DOHH2 (cell line): ENCODE measurements at regions not wholly inside any gene's neighbourhood (a gene's known extent, or its start where the extent isn't known, plus 50 kb on each side); places are given as distances from the start of the nearest gene placed in this dataset.
"Not testable (repeated sequence)": the region's sequence is repeated elsewhere in the genome, so short reads cannot be mapped to it uniquely, and the experiment has no call there.

Experiments used
- H3F3A ChIP-seq: fragments of 200-600 bp; sonication (generic), shearing (Covaris generic); 2 replicates; pipeline ENCODE4 v1.6.0; 2016; ENCODE audit warnings: antibody characterized with exemption, mild to moderate bottlenecking; ENCODE audit not compliant: control insufficient read depth, insufficient read depth
- H3K27ac ChIP-seq: fragments of 200-600 bp; sonication (generic); 2 replicates; pipeline ENCODE4 v1.5.1; 2014; ENCODE audit warnings: low read depth, mild to moderate bottlenecking, low read length, moderate library complexity
- H3K27me3 ChIP-seq: fragments of 200-600 bp; sonication (generic); 2 replicates; pipeline ENCODE4 v1.6.1; 2014; ENCODE audit warnings: mild to moderate bottlenecking, low read length, mixed read lengths; ENCODE audit not compliant: control insufficient read depth
- H3K36me3 ChIP-seq: fragments of 200-600 bp; sonication (generic); 2 replicates; pipeline ENCODE4 v1.6.1; 2014; ENCODE audit warnings: mild to moderate bottlenecking, low read length, moderate library complexity, mixed read lengths; ENCODE audit not compliant: control insufficient read depth
- H3K4me1 ChIP-seq: fragments of 200-600 bp; sonication (generic); 2 replicates; pipeline ENCODE4 v1.6.1; 2014; ENCODE audit warnings: mild to moderate bottlenecking, low read length, mixed read lengths; ENCODE audit not compliant: control insufficient read depth
- H3K4me2 ChIP-seq: fragments of 200-600 bp; sonication (generic); 2 replicates; pipeline ENCODE4 v1.6.0; 2014; ENCODE audit warnings: mild to moderate bottlenecking, low read length, moderate library complexity
- H3K4me3 ChIP-seq: fragments of 200-600 bp; sonication (generic); 2 replicates; pipeline ENCODE4 v1.5.1; 2014; ENCODE audit warnings: mild to moderate bottlenecking, low read length, mixed read lengths
- H3K79me2 ChIP-seq: fragments of 200-600 bp; sonication (generic); 2 replicates; pipeline ENCODE4 v1.6.1; 2014; ENCODE audit warnings: mild to moderate bottlenecking, low read length, mixed read lengths; ENCODE audit not compliant: control insufficient read depth
- H3K9me2 ChIP-seq: fragments of 200-600 bp; sonication (generic); replicated peaks from 2 replicates; pipeline ENCODE4 v1.6.1; 2014; ENCODE audit warnings: mild to moderate bottlenecking, low read length, mixed read lengths; ENCODE audit not compliant: control insufficient read depth
- H3K9me3 ChIP-seq: fragments of 200-600 bp; sonication (generic); 2 replicates; pipeline ENCODE4 v1.6.1; 2014; ENCODE audit warnings: antibody characterized with exemption, low read length, mixed read lengths; ENCODE audit not compliant: control insufficient read depth, insufficient read depth
- H4K20me1 ChIP-seq: fragments of 200-600 bp; sonication (generic); 2 replicates; pipeline ENCODE4 v1.6.0; 2014; ENCODE audit warnings: low read depth, mild to moderate bottlenecking, antibody characterized with exemption, low read length, moderate library complexity; ENCODE audit not compliant: control insufficient read depth, insufficient read depth
- EZH2phosphoT487 ChIP-seq: fragments of 200-600 bp; sonication (generic); IDR thresholded peaks from 2 replicates; pipeline ENCODE4 v1.6.1; 2017; ENCODE audit warnings: borderline replicate concordance, mild to moderate bottlenecking, antibody characterized with exemption, low read length, moderate library complexity, mixed read lengths
- TF ChIP-seq, protein P1 (sequence below): fragments of 200-600 bp; sonication (generic); IDR thresholded peaks from one replicate; pipeline ENCODE4 v1.5.1; 2014; ENCODE audit warnings: antibody characterized with exemption, mild to moderate bottlenecking, low read depth, low read length; ENCODE audit not compliant: poor library complexity, severe bottlenecking

GRCh38 chr2:16722126-16722525, 56.5 kb upstream of the CYRIA start:
- Histone ChIP-seq H3K4me1 (peaks cover 15% of the 10 kb centered on the region; the same call in 1 of the 2 replicates), H3K9me3 (no peaks in the 10 kb centered on the region), H3K4me3 (no peak overlapping the region), H3K9me2 (no peaks in the 10 kb centered on the region), H3K27me3 (no peaks in the 10 kb centered on the region), H3K4me2 (no peak overlapping the region), H4K20me1 (no peaks in the 10 kb centered on the region), H3F3A (no peaks in the 10 kb centered on the region), H3K36me3 (no peaks in the 10 kb centered on the region), H3K27ac (no peak overlapping the region), H3K79me2 (no peaks in the 10 kb centered on the region)
- TF ChIP-seq, protein P1, sequence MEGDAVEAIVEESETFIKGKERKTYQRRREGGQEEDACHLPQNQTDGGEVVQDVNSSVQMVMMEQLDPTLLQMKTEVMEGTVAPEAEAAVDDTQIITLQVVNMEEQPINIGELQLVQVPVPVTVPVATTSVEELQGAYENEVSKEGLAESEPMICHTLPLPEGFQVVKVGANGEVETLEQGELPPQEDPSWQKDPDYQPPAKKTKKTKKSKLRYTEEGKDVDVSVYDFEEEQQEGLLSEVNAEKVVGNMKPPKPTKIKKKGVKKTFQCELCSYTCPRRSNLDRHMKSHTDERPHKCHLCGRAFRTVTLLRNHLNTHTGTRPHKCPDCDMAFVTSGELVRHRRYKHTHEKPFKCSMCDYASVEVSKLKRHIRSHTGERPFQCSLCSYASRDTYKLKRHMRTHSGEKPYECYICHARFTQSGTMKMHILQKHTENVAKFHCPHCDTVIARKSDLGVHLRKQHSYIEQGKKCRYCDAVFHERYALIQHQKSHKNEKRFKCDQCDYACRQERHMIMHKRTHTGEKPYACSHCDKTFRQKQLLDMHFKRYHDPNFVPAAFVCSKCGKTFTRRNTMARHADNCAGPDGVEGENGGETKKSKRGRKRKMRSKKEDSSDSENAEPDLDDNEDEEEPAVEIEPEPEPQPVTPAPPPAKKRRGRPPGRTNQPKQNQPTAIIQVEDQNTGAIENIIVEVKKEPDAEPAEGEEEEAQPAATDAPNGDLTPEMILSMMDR, result no peak
- no peak for TF ChIP-seq EZH2phosphoT487

GRCh38 chr2:16721529-16721928, 55.9 kb upstream of the CYRIA start:
- H3K4me2 ChIP-seq, H3K79me2 ChIP-seq, H3F3A ChIP-seq, H3K4me3 ChIP-seq, H3K27me3 ChIP-seq, H3K36me3 ChIP-seq, H4K20me1 ChIP-seq, H3K9me2 ChIP-seq, H3K9me3 ChIP-seq, H3K27ac ChIP-seq: not testable (repeated sequence)
- peaks cover 15% of the 10 kb centered on the region; the same call in 1 of the 2 replicates for H3K4me1 ChIP-seq

GRCh38 chr2:16720737-16721136, 55.1 kb upstream of the CYRIA start:
- not testable (repeated sequence) for H3K27me3 ChIP-seq, H3K79me2 ChIP-seq, H3K27ac ChIP-seq, H3F3A ChIP-seq, H3K9me2 ChIP-seq, H3K36me3 ChIP-seq, H4K20me1 ChIP-seq, H3K4me3 ChIP-seq, H3K9me3 ChIP-seq, H3K4me2 ChIP-seq
- peaks cover 15% of the 10 kb centered on the region; the same call in 1 of the 2 replicates for H3K4me1 ChIP-seq

- H4K20me1 ChIP-seq, result no peaks in the 10 kb centered on the region
- peaks cover 15% of the 10 kb centered on the region for H3K4me1 ChIP-seq
- no peak overlapping the region for H3K4me3 ChIP-seq
- H3K36me3 ChIP-seq, result no peaks in the 10 kb centered on the region
- no peaks in the 10 kb centered on the region for H3K9me3 ChIP-seq
- H3F3A ChIP-seq, result no peaks in the 10 kb centered on the region
- no peak overlapping the region for H3K27ac ChIP-seq
- TF ChIP-seq EZH2phosphoT487, result no peak
- TF ChIP-seq, protein P1, result no peak
- H3K9me2 ChIP-seq, result no peaks in the 10 kb centered on the region
- H3K27me3 ChIP-seq, result no peaks in the 10 kb centered on the region
- no peaks in the 10 kb centered on the region for H3K79me2 ChIP-seq
- H3K4me2 ChIP-seq, result no peak overlapping the region
Measured at GRCh38 chr2:16719485-16719808, 53.8 kb upstream of the CYRIA start.
